ENCODE measurements at regions not wholly inside any gene's neighbourhood (a gene's known extent, or its start where the extent isn't known, plus 50 kb on each side); places are given as distances from the start of the nearest gene placed in this dataset.

- no peak for TF ChIP-seq CTCF (conservative IDR thresholded peaks at IDR 0.05; ENCODE audit: low read length)
- no peak for TF ChIP-seq EZH2phosphoT487 (IDR thresholded peaks at IDR 0.05; ENCODE audit: borderline replicate concordance, low read depth, low read length)
Measured at GRCh38 chr12:92583910-92584309, 118.9 kb upstream of the PLEKHG7 start.

Data from OCI-LY7 (cell line).